HCT116 (cell line): ENCODE measurements at regions not wholly inside any gene's neighbourhood (a gene's known extent, or its start where the extent isn't known, plus 50 kb on each side); places are given as distances from the start of the nearest gene placed in this dataset.

Experiments used
- ATAC-seq: fragments of 200-7000 bp; cut with Tn5 transposase; 2 replicates; pipeline ENCODE4 v1.9.1; 2020; ENCODE audit warnings: mild to moderate bottlenecking, moderate library complexity
- BruUV-seq: library from RNA; stranded (reverse); fragments of 400-500 nt; replicated peaks from 2 replicates; lab custom pipeline; 2021; lab: Mats Ljungman, UMichigan
- CTCF ChIA-PET: fragments of 300-600 bp; sonication (Branson Sonifier 250); formaldehyde crosslinking; loops from one replicate; lab custom pipeline; 2021; ENCODE audit warnings: antibody characterized with exemption; lab: Charles Lee
- POLR2A ChIA-PET: fragments of 300-600, 350-600 bp; sonication (Branson Sonifier 250); formaldehyde crosslinking; loops from one replicate; lab custom pipeline; 2021; ENCODE audit warnings: antibody characterized with exemption; lab: Charles Lee
- RAD21 ChIA-PET, 2 experiments: fragments of 300-600 bp; sonication (Branson Sonifier 250); formaldehyde crosslinking; loops; one replicate each; lab custom pipeline; 2023; ENCODE audit warnings: low total read pairs in 2 of 2; ENCODE audit not compliant: uncharacterized antibody in 2 of 2, unreplicated experiment in 2 of 2, low non-redundant PET in 1 of 2; lab: Charles Lee
- DNase-seq: peaks from one replicate; pipeline ENCODE4 v3.0.0-alpha.2; 2010; ENCODE audit warnings: low read depth, low spot score
- H2AFZ ChIP-seq: fragments of 200-600 bp; shearing (Covaris generic), sonication (generic); 2 replicates; pipeline ENCODE4 v1.6.1; 2017; ENCODE audit warnings: low read depth, mixed run types, mixed read lengths, antibody characterized with exemption, low read length; ENCODE audit not compliant: poor library complexity, severe bottlenecking
- H3K27ac ChIP-seq: 2 replicates; pipeline ENCODE4 v1.5.1; 2012; ENCODE audit warnings: low read depth, low read length
- H3K27me3 ChIP-seq: fragments of 200-600 bp; sonication (generic); 2 replicates; pipeline ENCODE4 v1.6.1; 2016; ENCODE audit warnings: mixed run types, low read length, mixed read lengths; ENCODE audit not compliant: insufficient read depth
- H3K36me3 ChIP-seq, 2 experiments: fragments of 200-500 bp in 1 of 2; fragments of 200-600 bp in 1 of 2; sonication (Bioruptor generic) in 1 of 2; sonication (generic) in 1 of 2; 2 replicates each; pipeline versions ENCODE4 v1.5.1 to v1.6.1; 2014 to 2016; ENCODE audit warnings: low read length in 2 of 2, inconsistent platforms in 1 of 2, mixed read lengths in 1 of 2, mixed run types in 1 of 2; ENCODE audit not compliant: insufficient read depth in 2 of 2, control insufficient read depth in 1 of 2
- H3K4me1 ChIP-seq, 2 experiments: fragments of 200-600 bp in 1 of 2; sonication (generic) in 1 of 2; 2 replicates each; pipeline versions ENCODE4 v1.5.1 to v1.6.1; 2012 to 2017; ENCODE audit warnings: low read length in 2 of 2, inconsistent platforms in 1 of 2, mild to moderate bottlenecking in 1 of 2, mixed read lengths in 1 of 2, mixed run types in 1 of 2, moderate library complexity in 1 of 2; ENCODE audit not compliant: insufficient read depth in 2 of 2, control insufficient read depth in 1 of 2
- H3K4me2 ChIP-seq: fragments of 200-600 bp; sonication (generic); 2 replicates; pipeline ENCODE4 v1.6.1; 2017; ENCODE audit warnings: mixed run types, low read length, mixed read lengths
- H3K4me3 ChIP-seq, 2 experiments: fragments of 200-600 bp in 1 of 2; sonication (generic) in 1 of 2; replicated peaks in 1 of 2; 2 replicates each; pipeline ENCODE4 v1.5.1; 2011 to 2016; ENCODE audit warnings: low read length in 2 of 2, control low read depth in 1 of 2, low read depth in 1 of 2, mild to moderate bottlenecking in 1 of 2, mixed read lengths in 1 of 2, mixed run types in 1 of 2
- H3K79me2 ChIP-seq: fragments of 200-600 bp; sonication (generic); 2 replicates; pipeline ENCODE4 v1.6.1; 2017; ENCODE audit warnings: mild to moderate bottlenecking, mixed run types, low read length, moderate library complexity, mixed read lengths; ENCODE audit not compliant: insufficient read depth
- H3K9ac ChIP-seq: fragments of 200-600 bp; sonication (generic); 2 replicates; pipeline ENCODE4 v1.6.1; 2016; ENCODE audit warnings: low read length, mixed read lengths
- H3K9me2 ChIP-seq: fragments of 200-600 bp; sonication (generic), shearing (Covaris generic); 2 replicates; pipeline ENCODE4 v1.6.1; 2017; ENCODE audit warnings: mixed run types, mild to moderate bottlenecking, moderate library complexity; ENCODE audit not compliant: insufficient read depth
- H3K9me3 ChIP-seq, 2 experiments: fragments of 200-500 bp in 1 of 2; fragments of 200-600 bp in 1 of 2; sonication (Bioruptor generic) in 1 of 2; sonication (generic) in 1 of 2; 2 replicates each; pipeline ENCODE4 v1.6.1; 2014 to 2017; ENCODE audit warnings: low read length in 2 of 2, mixed read lengths in 2 of 2, inconsistent platforms in 1 of 2, low read depth in 1 of 2, mild to moderate bottlenecking in 1 of 2, mixed run types in 1 of 2, moderate library complexity in 1 of 2; ENCODE audit not compliant: control insufficient read depth in 1 of 2, insufficient read depth in 1 of 2
- H4K20me1 ChIP-seq: fragments of 200-600 bp; sonication (generic), shearing (Covaris generic); 2 replicates; pipeline ENCODE4 v1.6.1; 2017; ENCODE audit warnings: mixed run types, mild to moderate bottlenecking, moderate library complexity; ENCODE audit not compliant: insufficient read depth
- CBX3 ChIP-seq: IDR thresholded peaks from 2 replicates; pipeline ENCODE4 v1.6.1; 2012; ENCODE audit warnings: low read depth
- EGR1 ChIP-seq: IDR thresholded peaks from 2 replicates; pipeline ENCODE4 v1.6.1; 2012; ENCODE audit warnings: low read depth
- EZH2 ChIP-seq: fragments of 200-600 bp; sonication (generic); IDR thresholded peaks from 2 replicates; pipeline ENCODE4 v1.6.1; 2017; ENCODE audit warnings: antibody characterized with exemption, mixed run types
- EZH2phosphoT487 ChIP-seq: fragments of 200-600 bp; IDR thresholded peaks from 2 replicates; pipeline ENCODE4 v1.6.1; 2018; ENCODE audit warnings: antibody characterized with exemption, borderline replicate concordance
- SIN3A ChIP-seq: IDR thresholded peaks from 2 replicates; pipeline ENCODE4 v1.6.1; 2012; ENCODE audit warnings: low read depth
- SRF ChIP-seq: IDR thresholded peaks from 2 replicates; pipeline ENCODE4 v1.6.1; 2012; ENCODE audit warnings: low read depth
- TCF7L2 ChIP-seq: IDR thresholded peaks from 2 replicates; pipeline ENCODE4 v1.7.0; 2011; ENCODE audit warnings: borderline replicate concordance, inconsistent platforms; ENCODE audit not compliant: insufficient read depth, insufficient read length; ENCODE audit errors: extremely low read depth
- ZFX ChIP-seq: fragments of 450-650 bp; IDR thresholded peaks from 2 replicates; pipeline ENCODE4 v1.6.1; 2017
- intact Hi-C: fragments of 100-400 bp; cut with micrococcal nuclease; formaldehyde crosslinking; loops from 2 replicates; pipeline ENCODE4 v1.10.0; 2022
- TF ChIP-seq, protein P1 (sequence below): IDR thresholded peaks from 2 replicates; pipeline ENCODE4 v1.6.1; 2011; ENCODE audit warnings: mild to moderate bottlenecking, low read length, moderate library complexity; ENCODE audit not compliant: insufficient replicate concordance; ENCODE audit errors: extremely low read depth

DNA sequence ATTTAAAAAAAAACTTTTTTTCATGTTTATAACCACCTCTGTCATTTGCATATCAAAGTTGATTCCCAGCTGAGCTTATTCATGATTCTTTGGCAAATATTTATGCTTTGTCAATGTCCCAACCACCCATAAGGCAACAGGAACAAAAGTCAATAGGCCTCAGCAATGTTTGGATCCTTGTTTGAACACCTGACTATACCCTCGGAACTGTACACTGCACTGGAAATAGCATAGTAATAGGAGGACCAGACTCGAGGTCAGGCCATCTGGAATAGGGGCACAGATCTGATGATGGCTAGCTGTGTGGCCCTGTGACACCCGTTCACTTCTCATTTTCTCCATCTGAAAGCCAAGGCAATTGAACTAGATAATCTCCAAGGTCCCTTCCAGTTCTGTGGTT is 301.7 kb upstream of the ATP11B start:
- CTCF ChIA-PET = interaction anchor here (1.5 kb wide), 1 partner anchor 11 kb away, joined by 3 read pairs; no protein-coding TSS in a partner anchor

DNA sequence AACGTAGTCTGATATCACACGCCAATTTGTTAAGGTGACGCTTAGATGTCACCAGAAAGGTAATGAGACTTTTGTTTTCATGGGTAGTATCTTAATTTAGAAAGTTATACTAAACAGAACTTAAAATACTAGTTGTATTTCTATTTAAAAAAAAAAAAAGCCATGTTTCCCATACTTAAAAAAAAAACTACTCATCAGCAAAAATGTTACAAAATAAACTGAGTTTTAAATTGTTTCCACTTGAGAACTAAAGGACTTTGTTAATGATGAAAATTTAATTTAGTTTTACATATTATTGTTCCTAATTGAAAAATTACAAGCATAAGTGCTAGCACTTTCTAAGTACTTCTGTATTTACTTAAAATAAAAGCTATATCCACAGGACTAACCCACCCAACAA is 300.8 kb upstream of the ATP11B start:
- no peaks in the 10 kb centered on the region for H3K36me3 ChIP-seq
- TF ChIP-seq ZFX = no peak
- no peak for TF ChIP-seq SRF
- TF ChIP-seq EZH2 = no peak
- TF ChIP-seq EGR1 = no peak
- no peak for TF ChIP-seq CBX3
- TF ChIP-seq EZH2phosphoT487 = no peak
- TF ChIP-seq TCF7L2 = no peak
- H3K4me3 ChIP-seq = no peak overlapping the region
- ChIA-PET POLR2A (no interaction called here), RAD21 (no interaction called here), CTCF (no interaction called here)
- H3K9me2 ChIP-seq = no peaks in the 10 kb centered on the region
- no peak for DNase-seq
- intact Hi-C loops = loop anchor here (5.0 kb wide), 2 partner anchors 125 to 785 kb away; no protein-coding TSS in a partner anchor
- no peak overlapping the region for H3K9ac ChIP-seq
- no peak overlapping the region for H3K4me2 ChIP-seq
- H3K9me3 ChIP-seq = no peaks in the 10 kb centered on the region
- H3K4me1 ChIP-seq = no peaks in the 10 kb centered on the region
- H3K27ac ChIP-seq = no peak overlapping the region
- ATAC-seq = no peak
- no TSS peak for BruUV-seq
- no peaks in the 10 kb centered on the region for H3K27me3 ChIP-seq
- H2AFZ ChIP-seq = no peak overlapping the region
- H3K79me2 ChIP-seq = no peaks in the 10 kb centered on the region
- no peaks in the 10 kb centered on the region for H4K20me1 ChIP-seq

More for the DNA sequence above, 301.7 kb upstream of the ATP11B start:
- Histone ChIP-seq H3K4me1 (no peaks in the 10 kb centered on the region), H3K9ac (no peak overlapping the region), H3K27ac (no peak overlapping the region), H3K4me3 (no peak overlapping the region), H3K36me3 (no peaks in the 10 kb centered on the region), H4K20me1 (no peaks in the 10 kb centered on the region), H3K4me2 (no peak overlapping the region), H3K27me3 (no peaks in the 10 kb centered on the region), H3K9me2 (no peaks in the 10 kb centered on the region), H2AFZ (no peak overlapping the region), H3K9me3 (no peaks in the 10 kb centered on the region), H3K79me2 (no peaks in the 10 kb centered on the region)
- no peak for DNase-seq
- RAD21 ChIA-PET = no interaction called here
- intact Hi-C loops = loop anchor here (2.0 to 5.0 kb wide), 3 partner anchors 126 to 784 kb away; no protein-coding TSS in a partner anchor
- POLR2A ChIA-PET = no interaction called here
- ATAC-seq = no peak
- TF ChIP-seq SIN3A = no peak
- TF ChIP-seq, protein P1, sequence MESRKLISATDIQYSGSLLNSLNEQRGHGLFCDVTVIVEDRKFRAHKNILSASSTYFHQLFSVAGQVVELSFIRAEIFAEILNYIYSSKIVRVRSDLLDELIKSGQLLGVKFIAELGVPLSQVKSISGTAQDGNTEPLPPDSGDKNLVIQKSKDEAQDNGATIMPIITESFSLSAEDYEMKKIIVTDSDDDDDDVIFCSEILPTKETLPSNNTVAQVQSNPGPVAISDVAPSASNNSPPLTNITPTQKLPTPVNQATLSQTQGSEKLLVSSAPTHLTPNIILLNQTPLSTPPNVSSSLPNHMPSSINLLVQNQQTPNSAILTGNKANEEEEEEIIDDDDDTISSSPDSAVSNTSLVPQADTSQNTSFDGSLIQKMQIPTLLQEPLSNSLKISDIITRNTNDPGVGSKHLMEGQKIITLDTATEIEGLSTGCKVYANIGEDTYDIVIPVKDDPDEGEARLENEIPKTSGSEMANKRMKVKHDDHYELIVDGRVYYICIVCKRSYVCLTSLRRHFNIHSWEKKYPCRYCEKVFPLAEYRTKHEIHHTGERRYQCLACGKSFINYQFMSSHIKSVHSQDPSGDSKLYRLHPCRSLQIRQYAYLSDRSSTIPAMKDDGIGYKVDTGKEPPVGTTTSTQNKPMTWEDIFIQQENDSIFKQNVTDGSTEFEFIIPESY = no peak
- no TSS peak for BruUV-seq
